ENCODE measurements at regions not wholly inside any gene's neighbourhood (a gene's known extent, or its start where the extent isn't known, plus 50 kb on each side); places are given as distances from the start of the nearest gene placed in this dataset.

DNA sequence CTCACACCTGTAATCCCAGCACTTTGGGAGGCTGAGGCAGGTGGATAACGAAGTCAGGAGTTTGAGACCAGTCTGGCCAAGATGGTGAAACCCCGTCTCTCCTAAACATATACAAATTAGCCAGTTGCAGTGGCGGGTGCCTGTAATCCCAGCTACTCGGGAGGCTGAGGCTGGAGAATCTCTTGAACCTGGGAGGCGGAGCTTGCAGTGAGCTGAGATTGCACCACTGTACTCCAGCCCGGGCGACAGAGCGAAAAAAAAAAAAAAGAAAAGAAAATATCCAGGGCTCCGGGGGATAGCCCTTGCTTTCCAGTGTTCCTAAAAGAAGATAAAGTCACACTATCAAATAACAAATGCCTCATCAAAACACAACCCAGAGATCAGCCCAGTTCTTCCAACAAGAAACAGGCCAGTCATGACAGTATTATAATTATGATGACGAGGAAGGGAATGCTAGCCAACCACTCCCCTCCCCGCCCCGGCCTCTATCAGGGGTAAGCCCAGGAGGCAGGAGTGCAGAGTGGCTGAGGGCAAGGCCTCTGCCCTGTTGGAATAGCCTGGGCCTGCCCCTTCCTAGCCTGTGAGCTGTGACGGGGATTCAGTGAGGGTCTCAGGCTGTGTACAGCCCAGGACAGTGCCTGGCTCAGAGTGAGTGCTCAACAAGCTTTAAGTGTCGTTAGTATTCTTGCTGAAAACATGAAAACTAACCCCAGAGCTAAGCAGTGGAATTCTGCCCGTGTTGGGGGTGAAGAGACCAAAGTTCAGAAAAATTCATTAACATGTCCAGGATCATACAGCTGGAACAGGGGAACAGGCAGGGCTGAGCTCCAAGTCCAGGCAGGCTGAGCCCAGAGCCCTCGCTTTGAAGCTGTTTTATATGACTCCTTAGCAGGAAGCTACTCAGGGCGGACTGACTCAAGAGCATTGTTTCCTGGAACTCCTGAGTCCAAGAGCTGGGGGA, 54.3 kb downstream of the FAM241B start:
- no peak for DNase-seq (ENCODE audit: low read depth in 3 of 3)

DNA sequence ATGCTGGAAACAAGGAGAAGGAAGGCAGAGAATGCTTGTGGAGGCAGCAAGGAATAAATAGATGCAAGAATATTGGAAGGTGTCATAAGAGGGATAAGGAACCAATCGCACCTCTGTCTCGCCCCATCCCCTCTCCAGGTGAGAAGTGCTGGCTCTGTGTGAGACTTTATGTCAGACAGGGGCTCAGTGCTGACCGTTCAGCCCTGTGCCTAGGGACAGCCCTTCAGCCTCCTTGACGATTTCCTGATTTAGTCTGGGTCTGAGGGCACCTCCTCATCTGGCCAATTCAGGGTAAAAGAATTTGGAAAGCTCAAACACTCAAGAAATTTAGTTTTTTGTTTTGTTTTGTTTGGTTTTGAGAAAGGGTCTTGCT, 54.9 kb downstream of the FAM241B start:
- DNase-seq (ENCODE audit: low read depth in 3 of 3): no peak

DNA sequence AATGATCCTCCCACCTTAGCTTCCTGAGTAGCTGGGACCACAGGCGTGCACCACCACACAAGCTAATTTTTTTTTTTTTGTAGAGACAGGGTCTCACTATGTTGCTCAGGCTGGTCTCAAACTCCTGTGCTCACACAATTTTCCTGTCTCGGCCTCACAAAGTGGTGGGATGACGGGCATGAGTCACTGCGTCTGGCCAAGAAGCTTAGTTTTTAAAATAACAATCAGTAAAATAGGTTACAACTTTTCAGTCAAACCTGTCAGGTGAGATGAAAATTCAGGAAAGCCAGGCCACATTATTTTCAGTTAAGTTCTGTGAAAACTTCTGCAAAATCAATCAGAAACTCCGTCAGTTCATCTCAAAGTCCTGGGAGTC, 55.4 kb downstream of the FAM241B start:
- DNase-seq (ENCODE audit: low read depth in 3 of 3): no peak

DNA sequence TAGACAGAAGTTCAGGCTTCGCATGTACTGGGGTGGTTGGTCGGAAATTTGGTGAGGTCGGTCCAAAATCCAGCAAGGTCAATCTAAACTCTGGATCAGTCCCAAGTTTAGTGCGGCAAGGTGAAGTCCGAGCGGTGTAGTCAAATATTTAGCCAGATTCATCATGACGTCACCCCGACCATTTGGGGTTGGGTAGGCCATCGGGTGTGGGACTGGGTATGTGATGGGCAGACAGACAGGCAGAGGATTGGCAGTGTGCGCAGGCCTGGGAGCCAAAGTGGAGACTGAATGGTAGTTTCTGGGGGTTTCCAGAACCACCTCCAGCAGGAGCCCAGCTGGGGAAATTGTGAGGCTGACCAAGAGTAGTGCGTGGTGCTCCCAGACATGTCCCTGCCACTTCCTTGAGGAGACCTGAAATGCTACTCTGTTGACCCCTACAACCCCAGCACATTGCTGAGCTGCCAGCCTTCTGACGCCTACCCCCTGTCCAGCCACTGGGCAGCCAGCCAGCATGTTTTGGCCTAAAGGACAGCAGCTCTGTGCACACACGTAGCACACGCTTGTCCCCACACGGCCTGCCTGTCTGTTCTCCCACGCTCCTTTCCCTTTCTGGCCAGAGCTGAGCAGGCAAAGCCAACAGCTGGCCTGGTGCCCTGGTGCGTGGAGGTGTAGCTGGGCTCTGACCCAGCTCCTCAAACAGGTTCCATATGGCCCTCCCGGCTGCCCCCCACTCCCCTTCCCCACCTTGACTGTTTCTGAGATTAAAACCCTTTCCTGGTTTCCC, 55.9 kb downstream of the FAM241B start:
- DNase-seq (ENCODE audit: low read depth in 3 of 3): no peak

DNA sequence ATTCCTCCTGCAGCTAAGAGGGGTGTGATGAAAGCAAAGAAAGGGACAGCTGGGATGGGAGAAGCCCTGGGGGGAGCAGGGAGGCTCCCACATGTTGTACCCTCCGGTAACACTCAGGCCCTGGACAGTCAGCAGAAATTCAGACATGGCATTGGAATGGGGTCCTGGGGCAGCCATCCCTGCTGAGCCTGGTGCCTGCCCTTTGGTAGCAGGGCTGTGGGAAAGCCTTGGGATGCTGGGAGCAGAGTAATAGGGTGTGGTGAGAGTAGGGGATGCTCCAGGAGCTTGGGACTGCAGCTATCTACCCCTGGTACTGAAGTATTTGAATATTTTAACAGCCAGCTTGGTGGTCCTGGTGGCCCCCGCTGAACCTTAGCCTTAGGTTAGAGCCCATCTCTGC, 56.8 kb downstream of the FAM241B start:
- DNase-seq (ENCODE audit: low read depth in 3 of 3): no peak

DNA sequence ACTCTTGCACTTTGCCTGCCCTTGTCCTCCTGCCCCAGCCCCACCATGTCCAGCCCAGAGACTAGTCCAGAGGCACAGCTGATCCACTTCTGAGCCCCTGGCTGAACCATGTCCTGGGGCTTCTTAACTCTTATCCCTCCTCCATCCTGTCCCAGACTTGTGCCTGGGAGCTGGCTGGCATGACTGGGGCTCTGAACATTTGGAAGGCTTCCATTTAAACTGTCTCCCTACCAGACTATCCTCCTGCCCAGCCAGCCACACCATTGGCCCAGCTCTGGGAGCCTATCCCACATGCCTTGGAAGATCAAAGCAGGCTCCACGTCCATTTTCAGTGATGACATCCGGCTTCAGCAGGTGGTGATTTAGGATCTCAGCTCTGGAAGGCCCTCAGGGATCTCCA, 57.4 kb downstream of the FAM241B start:
- DNase-seq (ENCODE audit: low read depth in 3 of 3): no peak

DNA sequence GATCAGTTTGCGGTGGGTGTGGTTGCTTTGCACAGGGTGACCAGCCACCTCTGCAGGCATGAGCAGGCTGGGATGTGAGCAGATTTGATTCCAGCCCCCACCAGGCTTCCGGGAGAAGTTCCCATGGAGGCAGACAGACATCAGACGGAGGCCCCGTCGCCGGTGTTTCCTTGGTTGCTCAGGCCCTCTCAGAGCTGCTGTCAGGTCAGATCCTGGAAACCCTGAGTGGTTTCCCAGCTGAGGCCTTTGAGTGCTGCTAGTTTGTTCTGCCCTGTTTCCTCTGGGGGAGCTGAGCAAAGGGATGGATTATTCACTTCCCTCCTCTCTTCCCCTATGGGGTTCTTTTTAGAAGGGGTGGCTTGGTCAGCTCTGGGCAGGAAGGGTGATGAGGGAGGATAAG, 62.2 kb downstream of the FAM241B start:
- no peak for DNase-seq (ENCODE audit: low read depth in 3 of 3)

DNA sequence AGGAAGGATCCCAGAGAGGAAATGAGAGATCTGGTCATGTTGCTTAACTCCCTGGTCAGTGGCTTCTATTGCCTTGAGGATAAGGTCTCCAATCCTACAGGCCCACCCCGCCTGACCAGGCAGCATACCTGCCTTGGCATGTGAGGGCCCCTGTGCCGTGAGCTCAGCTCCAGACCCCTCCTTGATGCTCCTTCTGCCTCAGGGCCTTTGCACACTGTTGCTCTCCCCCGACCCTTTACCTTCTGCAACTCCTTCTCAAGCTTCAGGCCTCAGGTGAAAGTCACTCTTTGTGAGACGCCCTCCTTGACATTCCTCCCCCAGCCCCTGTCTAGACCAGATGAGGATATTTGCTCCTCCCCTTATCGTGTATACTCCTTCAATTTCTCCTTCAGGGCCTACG, 62.8 kb downstream of the FAM241B start:
- DNase-seq (ENCODE audit: low read depth in 3 of 3): no peak

DNA sequence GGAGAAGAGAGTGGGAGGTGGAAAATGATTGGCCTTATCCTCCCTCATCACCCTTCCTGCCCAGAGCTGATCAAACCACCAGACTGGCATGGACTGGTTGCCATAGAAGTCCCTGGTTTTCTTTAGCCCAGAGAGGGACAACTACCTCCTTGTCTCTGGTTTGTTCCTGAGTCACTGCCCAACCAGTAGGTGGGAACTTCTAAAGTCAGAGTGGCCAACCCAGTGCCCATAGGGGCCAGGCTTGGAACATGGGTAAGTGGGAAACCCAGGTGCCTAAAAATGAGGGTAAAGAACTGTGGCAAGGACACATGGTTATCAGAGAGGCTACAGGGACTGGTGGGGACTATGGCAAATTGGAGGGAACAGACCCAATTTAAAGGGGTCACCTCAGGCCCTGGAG, 63.8 kb downstream of the FAM241B start:
- DNase-seq (ENCODE audit: low read depth in 3 of 3): no peak

DNA sequence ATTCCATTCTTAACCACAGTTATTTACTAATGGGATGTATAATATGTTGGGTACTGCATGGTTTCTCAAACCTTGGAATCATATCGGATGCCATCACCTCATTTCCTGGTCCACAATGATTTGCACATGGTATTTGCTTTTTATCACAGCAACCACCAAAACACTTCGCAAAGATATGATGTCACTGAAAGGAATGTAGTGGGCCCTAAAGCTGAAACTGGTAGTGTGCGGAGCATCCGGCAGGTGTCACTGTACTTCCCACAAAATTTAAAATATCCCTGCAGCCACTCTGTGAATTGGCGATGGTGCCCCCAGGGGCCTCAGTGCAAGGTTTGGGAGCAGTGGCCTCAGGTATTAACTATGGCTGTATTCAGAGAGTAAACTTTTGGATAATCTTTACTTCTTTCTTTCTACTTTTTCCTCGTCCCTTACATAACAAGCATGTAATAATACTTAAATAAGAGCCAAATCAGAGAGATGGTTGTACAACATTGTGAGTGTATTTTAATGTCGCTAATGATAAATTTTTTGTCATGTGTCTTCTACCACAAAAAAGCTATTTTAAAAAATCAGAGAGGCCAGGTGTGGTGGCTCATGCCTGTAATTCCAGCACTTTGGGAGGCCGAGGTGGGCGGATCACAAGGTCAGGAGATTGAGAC, 66.2 kb downstream of the FAM241B start:
- no peak for DNase-seq (ENCODE audit: low read depth in 3 of 3)

DNA sequence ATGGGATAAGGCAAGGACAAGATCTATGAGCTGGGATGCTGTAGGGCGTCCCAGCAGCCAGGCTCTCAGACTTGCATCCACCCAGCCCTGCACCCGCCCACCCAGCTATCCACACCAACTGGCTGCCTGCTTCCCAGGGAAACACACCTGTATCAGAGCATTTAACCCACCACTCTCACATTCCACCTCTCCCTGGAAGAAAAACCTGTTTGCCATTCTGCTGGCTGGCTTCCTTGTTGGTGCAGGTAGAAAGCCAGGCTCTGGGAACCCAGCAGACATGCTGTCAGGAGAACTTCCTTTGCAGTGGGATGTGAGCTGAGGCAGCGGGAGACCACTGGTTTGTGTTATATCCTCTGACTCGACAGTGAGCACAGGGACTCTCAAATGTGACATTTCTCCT, 67.0 kb downstream of the FAM241B start:
- DNase-seq (ENCODE audit: low read depth in 3 of 3): no peak

DNA sequence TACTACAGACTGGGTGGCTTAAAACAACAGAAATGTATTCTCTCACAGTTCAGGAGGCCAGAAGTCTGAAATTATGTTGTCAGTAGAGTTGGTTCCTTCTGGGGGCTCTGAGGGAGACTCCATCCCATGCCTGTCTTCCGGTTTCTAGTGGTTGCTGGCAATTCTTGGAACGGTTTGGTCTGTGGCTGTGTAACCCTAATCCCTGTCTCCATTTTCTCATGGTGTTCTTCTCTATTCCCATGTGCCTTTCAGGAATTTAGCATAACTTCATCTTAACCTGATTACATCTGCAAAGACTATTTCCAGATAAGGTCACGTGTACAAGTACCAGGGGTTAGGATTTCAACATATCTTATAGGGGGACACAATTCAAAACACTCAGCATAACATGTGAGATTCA, 73.2 kb downstream of the FAM241B start:
- no peak for DNase-seq (ENCODE audit: low read depth in 3 of 3)

DNA sequence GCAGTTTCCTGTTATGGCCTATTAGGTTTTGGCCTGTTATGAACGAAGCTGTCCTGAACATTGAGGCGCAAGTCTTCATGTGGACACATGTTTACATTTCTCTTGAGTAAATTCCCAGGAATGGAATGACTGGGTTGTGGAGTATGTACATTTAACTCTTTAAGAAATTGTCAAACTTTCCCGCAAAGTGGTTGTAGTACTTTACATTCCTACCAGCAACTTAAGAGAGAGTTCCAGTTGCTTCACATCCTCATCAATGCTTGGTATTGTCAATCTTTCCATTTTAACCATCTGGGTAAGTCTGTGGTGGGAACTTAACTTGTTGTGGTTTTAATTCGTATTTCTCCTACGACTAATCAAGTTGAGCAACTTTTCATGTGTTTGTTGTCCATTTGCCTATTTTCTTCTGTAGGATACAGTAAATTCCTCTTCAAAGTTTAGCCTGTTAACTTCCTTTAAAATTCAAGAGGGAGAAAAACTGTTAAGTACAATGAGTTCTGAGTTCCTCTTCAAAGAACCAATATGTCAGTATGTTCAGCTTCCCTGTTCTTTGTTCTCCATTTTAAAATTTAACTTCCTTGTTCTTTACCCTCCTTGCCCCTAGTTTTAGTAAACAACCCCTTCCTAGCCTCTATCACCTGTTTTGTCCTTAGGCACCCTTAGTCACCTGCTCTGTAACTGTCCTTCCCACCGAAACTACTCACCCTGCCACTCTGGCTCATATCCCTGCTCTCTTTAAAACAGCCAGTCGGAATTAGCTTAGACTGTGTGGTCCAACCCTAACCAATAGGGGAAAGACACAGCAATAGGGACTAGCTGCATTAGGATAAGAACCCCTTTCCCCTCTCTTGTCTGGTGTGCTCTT, 74.0 kb downstream of the FAM241B start:
- no peak for DNase-seq (ENCODE audit: low read depth in 3 of 3)

DNA sequence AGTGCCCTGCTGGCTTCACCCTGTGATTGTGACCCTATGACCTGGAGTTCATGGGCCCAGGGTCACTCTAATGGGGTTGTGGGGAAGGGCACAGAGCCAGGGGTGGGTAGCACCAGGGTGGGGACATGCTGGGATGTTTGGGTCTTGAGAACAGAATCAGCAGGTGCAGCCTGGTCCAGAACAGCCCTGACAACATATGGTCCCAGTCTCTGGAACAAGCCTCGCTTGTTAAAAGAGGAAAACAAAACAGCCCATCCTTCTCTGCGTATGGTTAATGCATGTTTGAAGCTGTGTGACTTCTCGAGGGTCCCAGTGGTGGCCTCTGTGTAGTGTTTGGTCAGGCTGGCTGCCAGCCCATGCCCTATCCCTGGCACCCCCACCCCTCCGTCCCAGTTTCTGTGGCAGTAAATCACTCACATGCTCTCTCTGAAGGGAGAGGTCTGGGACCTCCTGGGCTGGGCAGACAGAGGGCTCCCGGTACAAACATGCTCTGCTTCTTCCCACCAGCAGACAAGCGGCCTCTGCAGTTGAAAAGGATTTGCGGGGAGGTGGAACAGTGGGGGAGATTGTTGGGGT, 79.4 kb downstream of the FAM241B start:
- DNase-seq (ENCODE audit: low read depth in 3 of 3): no peak

DNA sequence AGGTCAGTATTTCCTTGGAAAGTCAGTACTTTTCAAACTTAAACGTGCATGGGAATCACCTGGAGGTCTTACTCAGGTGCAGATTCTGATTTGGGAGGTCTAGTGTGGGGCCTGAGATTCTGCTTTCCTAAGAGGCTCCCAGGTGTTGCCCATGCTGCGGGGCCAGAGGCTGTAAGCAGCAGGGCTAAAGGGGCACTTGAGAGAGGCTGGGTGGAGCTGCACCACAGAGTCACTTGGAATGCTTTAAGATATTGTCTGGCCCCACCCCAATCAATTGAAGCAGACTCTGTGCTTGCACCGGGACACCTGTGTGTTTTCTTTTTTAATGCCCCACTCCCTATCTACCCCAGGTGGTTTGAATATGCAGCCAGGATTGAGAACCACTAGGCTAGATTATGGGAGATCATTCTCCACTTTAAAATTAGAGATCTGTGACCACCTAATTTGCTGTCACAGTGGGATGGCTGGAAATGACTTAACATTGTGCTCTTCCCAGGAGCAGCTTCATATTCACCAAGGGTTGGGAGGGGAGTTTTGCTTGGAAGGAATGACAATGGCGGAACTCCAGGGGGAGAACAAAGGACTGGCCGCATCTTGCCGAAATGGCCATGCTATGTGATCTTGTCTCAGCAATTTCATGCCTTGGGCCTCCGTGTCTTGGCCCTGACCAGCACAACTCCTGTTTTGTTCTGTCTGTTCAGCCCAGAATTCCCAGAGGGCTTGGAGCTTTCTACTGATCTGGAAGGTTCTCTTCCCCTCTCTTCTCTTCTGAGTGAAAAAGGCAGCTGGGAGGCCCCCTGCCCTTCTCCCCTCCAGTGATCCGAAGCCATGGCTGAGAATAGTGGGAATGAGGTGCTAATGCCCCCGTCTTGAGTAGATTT, 80.2 kb downstream of the FAM241B start:
- no peak for DNase-seq (ENCODE audit: low read depth in 3 of 3)

DNA sequence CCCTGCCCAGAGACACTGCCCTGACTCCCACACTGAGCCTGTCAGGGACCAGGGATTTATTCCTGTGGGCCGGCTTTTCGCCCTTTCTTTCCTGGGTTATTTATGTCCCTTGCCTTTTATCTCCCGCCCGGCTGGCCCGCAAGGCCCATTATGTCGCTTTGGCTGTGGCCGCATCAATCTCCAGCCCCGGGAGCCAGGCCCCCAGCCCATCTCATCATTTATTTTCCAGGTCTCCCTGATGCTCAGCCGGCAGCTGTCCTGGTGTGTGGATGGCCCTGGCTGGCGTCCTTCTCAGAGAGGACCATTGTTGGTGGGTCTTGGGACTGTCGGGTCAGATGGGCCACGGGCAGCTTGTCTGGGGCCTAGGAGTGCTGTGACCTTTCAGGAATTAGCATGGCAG, 82.3 kb downstream of the FAM241B start:
- DNase-seq (ENCODE audit: low read depth in 3 of 3): no peak

DNA sequence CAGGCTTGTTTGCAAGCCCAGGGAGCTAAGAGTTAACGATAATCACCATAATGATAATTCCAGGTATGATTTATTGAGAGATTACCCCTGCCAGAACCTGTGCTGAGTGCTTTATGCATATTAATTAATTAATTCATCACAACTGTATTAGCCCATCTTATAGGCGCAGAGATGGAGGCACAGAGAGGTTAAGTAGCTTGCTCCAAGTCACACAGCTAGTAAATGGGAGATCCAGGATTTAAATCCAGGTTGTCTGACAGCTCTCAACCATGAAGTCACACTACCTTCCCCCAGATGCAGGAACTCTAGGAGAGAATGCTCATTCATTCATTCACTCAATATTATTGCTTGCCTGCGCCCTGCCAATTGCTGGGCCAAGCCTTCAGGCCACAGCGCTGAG, 84.5 kb downstream of the FAM241B start:
- no peak for DNase-seq (ENCODE audit: low read depth in 3 of 3)

DNA sequence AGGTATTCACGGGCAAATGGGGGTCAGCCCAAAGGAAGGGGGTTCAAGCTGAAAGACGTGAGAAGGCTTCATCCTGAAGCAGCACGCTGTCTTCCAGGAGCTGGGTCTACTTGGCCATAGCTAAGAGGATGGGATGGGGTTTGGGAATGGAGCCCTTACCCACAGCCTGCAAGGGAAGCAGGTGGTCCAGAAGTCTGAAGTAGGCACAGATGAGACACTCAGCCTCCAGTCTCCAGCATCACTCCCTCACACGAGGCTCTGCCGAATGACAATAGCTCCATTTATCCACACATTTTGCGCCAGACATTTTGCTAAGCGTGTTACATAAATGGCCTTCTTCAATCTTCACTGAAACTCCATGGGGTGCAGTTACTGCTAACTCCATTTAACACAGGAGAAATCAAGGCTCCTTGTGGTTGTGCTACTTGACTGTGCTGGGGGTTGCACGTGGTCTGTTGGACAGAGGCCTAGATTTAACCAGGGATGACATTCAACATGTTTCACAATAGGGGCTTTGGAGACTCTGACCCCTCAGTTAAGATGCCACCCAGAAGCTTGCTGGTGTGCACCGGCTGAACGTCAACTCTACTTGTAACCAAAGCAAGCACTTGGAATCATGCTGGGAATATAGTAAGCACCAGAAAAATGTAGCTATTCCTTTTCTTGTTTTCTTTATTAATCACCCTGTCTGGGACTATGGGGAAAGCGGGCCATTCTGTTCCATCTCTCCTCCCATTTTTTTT, 85.3 kb downstream of the FAM241B start:
- DNase-seq (ENCODE audit: low read depth in 3 of 3): no peak

DNA sequence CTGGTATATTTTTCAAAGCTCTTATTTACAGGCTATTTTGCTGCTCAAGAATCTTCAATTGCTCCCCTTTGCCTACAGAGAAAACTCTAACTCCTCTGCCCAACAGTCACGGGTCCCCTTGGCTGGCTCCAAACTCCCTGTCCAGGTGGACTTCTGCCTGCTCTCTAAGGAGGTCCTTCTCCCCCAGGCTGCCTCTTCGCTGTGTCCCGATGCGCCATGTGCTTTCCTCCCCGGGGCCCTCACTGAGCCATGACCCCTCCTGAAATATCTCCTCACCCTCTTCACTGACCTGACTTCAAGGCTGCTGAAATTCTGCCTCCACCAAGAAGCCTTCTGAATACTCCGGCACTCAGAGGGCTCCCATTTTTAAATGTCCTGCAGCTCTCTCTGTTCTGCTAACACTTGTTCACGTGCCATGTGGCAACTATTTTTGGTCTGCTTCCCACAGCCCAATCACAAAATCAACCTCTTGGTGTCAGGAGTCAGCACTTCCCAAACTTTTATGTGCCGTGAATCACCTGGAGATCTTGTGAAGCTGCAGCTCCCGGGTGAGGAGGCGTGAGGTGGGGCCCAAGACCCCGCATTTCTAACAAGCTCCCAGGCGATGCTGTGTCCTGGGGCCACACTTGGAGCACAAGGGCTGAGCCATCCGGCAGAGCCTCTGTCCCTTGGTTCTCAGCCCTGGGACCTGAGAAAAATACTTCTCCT, 85.7 kb upstream of the COL13A1 start:
- no peak for DNase-seq (ENCODE audit: low read depth in 3 of 3)

All from stimulated activated CD4-positive, alpha-beta T cell treated with anti-CD3 and anti-CD28 coated beads, TNF-alpha, amount 100 ng/mL, for 48 hours (primary cell).